ENCODE measurements at regions not wholly inside any gene's neighbourhood (a gene's known extent, or its start where the extent isn't known, plus 50 kb on each side); places are given as distances from the start of the nearest gene placed in this dataset.

GRCh38 chr1:214155987-214156625, 124.9 kb upstream of the SMYD2 start:
- TF ChIP-seq YY1 (IDR thresholded peaks at IDR 0.05; ENCODE audit: low read depth), result no peak
- no peak for TF ChIP-seq ZBTB7A (IDR thresholded peaks at IDR 0.05; ENCODE audit: low read depth)
- no peak for TF ChIP-seq TCF12 (IDR thresholded peaks at IDR 0.05; ENCODE audit: low read depth)
- TF ChIP-seq FOXM1 (IDR thresholded peaks at IDR 0.05; ENCODE audit: borderline replicate concordance, low read depth), result no peak
- TF ChIP-seq CREB1 (IDR thresholded peaks at IDR 0.05; ENCODE audit: low read depth), result no peak
- no peak for TF ChIP-seq NFIC (IDR thresholded peaks at IDR 0.05)
- TF ChIP-seq MAX (IDR thresholded peaks at IDR 0.05), result no peak
- TF ChIP-seq RAD21 (IDR thresholded peaks at IDR 0.05; ENCODE audit: low read depth), result no peak
- no peak for TF ChIP-seq CEBPB (IDR thresholded peaks at IDR 0.05)
- TF ChIP-seq USF1 (IDR thresholded peaks at IDR 0.05), result no peak
- TF ChIP-seq EP300 (IDR thresholded peaks at IDR 0.05; ENCODE audit: borderline replicate concordance), result no peak
- TF ChIP-seq REST (IDR thresholded peaks at IDR 0.05; ENCODE audit: low read depth), result no peak
- no peak for TF ChIP-seq TAF1 (IDR thresholded peaks at IDR 0.05; ENCODE audit: low read depth)
- no peak for TF ChIP-seq TEAD4 (IDR thresholded peaks at IDR 0.05)
- TF ChIP-seq EGR1 (IDR thresholded peaks at IDR 0.05), result no peak

- no peak for TF ChIP-seq MAX (IDR thresholded peaks at IDR 0.05)
- no peak for TF ChIP-seq EGR1 (IDR thresholded peaks at IDR 0.05)
- TF ChIP-seq TAF1 (IDR thresholded peaks at IDR 0.05; ENCODE audit: low read depth), result no peak
- no peak for TF ChIP-seq RAD21 (IDR thresholded peaks at IDR 0.05; ENCODE audit: low read depth)
- TF ChIP-seq FOXM1 (IDR thresholded peaks at IDR 0.05; ENCODE audit: borderline replicate concordance, low read depth), result no peak
- no peak for TF ChIP-seq YY1 (IDR thresholded peaks at IDR 0.05; ENCODE audit: low read depth)
- TF ChIP-seq EP300 (IDR thresholded peaks at IDR 0.05; ENCODE audit: borderline replicate concordance), result no peak
- no peak for TF ChIP-seq USF1 (IDR thresholded peaks at IDR 0.05)
- no peak for TF ChIP-seq NFIC (IDR thresholded peaks at IDR 0.05)
- no peak for TF ChIP-seq ZBTB7A (IDR thresholded peaks at IDR 0.05; ENCODE audit: low read depth)
- TF ChIP-seq CEBPB (IDR thresholded peaks at IDR 0.05), result no peak
- TF ChIP-seq REST (IDR thresholded peaks at IDR 0.05; ENCODE audit: low read depth), result no peak
- no peak for TF ChIP-seq CREB1 (IDR thresholded peaks at IDR 0.05; ENCODE audit: low read depth)
- no peak for TF ChIP-seq TEAD4 (IDR thresholded peaks at IDR 0.05)
Measured at GRCh38 chr1:214164173-214164572, 116.8 kb upstream of the SMYD2 start.

GRCh38 chr1:214165850-214166374, 115.0 kb upstream of the SMYD2 start:
- no peak for TF ChIP-seq EGR1 (IDR thresholded peaks at IDR 0.05)
- TF ChIP-seq NFIC (IDR thresholded peaks at IDR 0.05), result no peak
- no peak for TF ChIP-seq CEBPB (IDR thresholded peaks at IDR 0.05)
- TF ChIP-seq FOXM1 (IDR thresholded peaks at IDR 0.05; ENCODE audit: borderline replicate concordance, low read depth), result no peak
- no peak for TF ChIP-seq YY1 (IDR thresholded peaks at IDR 0.05; ENCODE audit: low read depth)
- no peak for TF ChIP-seq TAF1 (IDR thresholded peaks at IDR 0.05; ENCODE audit: low read depth)
- no peak for TF ChIP-seq TEAD4 (IDR thresholded peaks at IDR 0.05)
- no peak for TF ChIP-seq MAX (IDR thresholded peaks at IDR 0.05)
- no peak for TF ChIP-seq REST (IDR thresholded peaks at IDR 0.05; ENCODE audit: low read depth)
- TF ChIP-seq USF1 (IDR thresholded peaks at IDR 0.05), result no peak
- TF ChIP-seq CREB1 (IDR thresholded peaks at IDR 0.05; ENCODE audit: low read depth), result no peak
- TF ChIP-seq TCF12 (IDR thresholded peaks at IDR 0.05; ENCODE audit: low read depth), result no peak
- no peak for TF ChIP-seq RAD21 (IDR thresholded peaks at IDR 0.05; ENCODE audit: low read depth)
